Testis (tissue), 2 donors: ENCODE measurements at regions not wholly inside any gene's neighbourhood (a gene's known extent, or its start where the extent isn't known, plus 50 kb on each side); places are given as distances from the start of the nearest gene placed in this dataset.

Experiments
- CTCF ChIP-seq, 3 experiments: fragments of 450-650 bp in 2 of 3; fragments of 200-600 bp in 1 of 3; sonication (generic) in 1 of 3; IDR thresholded peaks; one replicate each; pipeline ENCODE4 v1.5.1; 2016 to 2019; ENCODE audit warnings: antibody characterized with exemption in 3 of 3, mild to moderate bottlenecking in 2 of 3, moderate library complexity in 1 of 3
- POLR2A ChIP-seq: fragments of 450-650 bp; IDR thresholded peaks from one replicate; pipeline ENCODE4 v1.6.1; 2017; ENCODE audit warnings: antibody characterized with exemption, mild to moderate bottlenecking, moderate library complexity

- TF ChIP-seq CTCF (IDR thresholded peaks at IDR 0.05), result no peak
- no peak for TF ChIP-seq POLR2A
These were observed 508.3 kb downstream of the SPRY1 start for GRCh38 chr4:123904882-123905281.
